GM12878 (cell line): ENCODE measurements at regions not wholly inside any gene's neighbourhood (a gene's known extent, or its start where the extent isn't known, plus 50 kb on each side); places are given as distances from the start of the nearest gene placed in this dataset.

Experiments used
- CHD4 ChIP-seq: fragments of 200-600 bp; sonication (generic); IDR thresholded peaks from 2 replicates; pipeline ENCODE4 v1.6.1; 2016; ENCODE audit warnings: mild to moderate bottlenecking
- ESRRA ChIP-seq: IDR thresholded peaks from 2 replicates; pipeline ENCODE4 v1.6.1; 2012; ENCODE audit warnings: mild to moderate bottlenecking, low read length, improper control_type of control experiment
- FOS ChIP-seq: IDR thresholded peaks from 3 replicates; pipeline ENCODE4 v1.6.1; 2011; ENCODE audit warnings: borderline replicate concordance; ENCODE audit not compliant: insufficient read length; ENCODE audit errors: extremely low read depth
- MTA2 ChIP-seq: fragments of 450-650 bp; IDR thresholded peaks from 2 replicates; pipeline ENCODE4 v1.6.1; 2016; ENCODE audit warnings: low read depth, mild to moderate bottlenecking, moderate library complexity
- NFIC ChIP-seq: IDR thresholded peaks from 2 replicates; pipeline ENCODE4 v1.6.1; 2012; ENCODE audit warnings: low read depth, mild to moderate bottlenecking, inconsistent platforms, low read length, moderate library complexity
- NRF1 ChIP-seq: conservative IDR thresholded peaks from 2 replicates; pipeline ENCODE4 v1.6.1; 2011; ENCODE audit warnings: mild to moderate bottlenecking, low read depth, low read length, improper control_type of control experiment
- RAD51 ChIP-seq: fragments of 450-650 bp; IDR thresholded peaks from 2 replicates; pipeline ENCODE4 v1.6.1; 2016; ENCODE audit warnings: moderate library complexity, mild to moderate bottlenecking, inconsistent platforms
- RFX5 ChIP-seq: IDR thresholded peaks from 2 replicates; pipeline ENCODE4 v1.6.1; 2011; ENCODE audit warnings: low read depth, low read length, improper control_type of control experiment
- SMAD5 ChIP-seq: IDR thresholded peaks from 2 replicates; pipeline ENCODE4 v1.6.1; 2016; ENCODE audit warnings: antibody characterized with exemption, low read depth
- TCF3 ChIP-seq: IDR thresholded peaks from 2 replicates; pipeline ENCODE4 v1.6.1; 2012; ENCODE audit warnings: low read depth, mild to moderate bottlenecking, low read length, borderline replicate concordance; ENCODE audit not compliant: insufficient read depth
- YBX1 ChIP-seq: fragments of 450-650 bp; IDR thresholded peaks from 2 replicates; pipeline ENCODE4 v1.6.1; 2016; ENCODE audit warnings: antibody characterized with exemption
- TF ChIP-seq, protein P1 (sequence below): fragments of 150-350 bp; IDR thresholded peaks from 2 replicates; pipeline ENCODE4 v1.6.1; 2016; ENCODE audit warnings: low read depth, low read length
- TF ChIP-seq, protein P2 (sequence below): IDR thresholded peaks from 2 replicates; pipeline ENCODE4 v1.6.1; 2011; ENCODE audit warnings: borderline replicate concordance, low read depth, mild to moderate bottlenecking, moderate library complexity, mixed read lengths, low read length; ENCODE audit not compliant: insufficient read depth; ENCODE audit errors: extremely low read length
- TF ChIP-seq, protein P3 (sequence below): IDR thresholded peaks from 2 replicates; pipeline ENCODE4 v1.6.1; 2012; ENCODE audit warnings: mild to moderate bottlenecking, low read depth, low read length
- TF ChIP-seq, protein P4 (sequence below): fragments of 450-650 bp; IDR thresholded peaks from 2 replicates; pipeline ENCODE4 v1.6.1; 2017; ENCODE audit warnings: low read depth, mild to moderate bottlenecking, moderate library complexity

DNA sequence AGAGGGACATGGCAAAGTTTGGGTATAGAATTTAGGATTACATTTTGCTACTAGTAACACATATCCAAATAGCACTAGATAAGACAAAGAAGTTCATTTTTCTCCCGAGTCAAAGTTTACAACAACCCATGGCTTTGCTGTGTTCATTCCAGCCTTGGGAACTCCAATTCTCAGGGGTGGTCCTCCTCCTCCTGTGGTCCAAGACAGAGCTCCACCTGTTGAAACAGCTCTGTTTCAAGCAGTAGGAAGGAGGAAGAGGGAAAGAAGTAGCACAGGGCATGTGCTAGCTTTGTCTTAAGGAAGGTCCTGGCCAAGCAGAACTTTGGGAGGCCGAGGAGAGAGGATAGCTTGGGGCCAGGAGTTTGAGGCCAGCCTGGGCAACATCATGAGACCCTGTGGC is 113.8 kb upstream of the SIX2 start (continued):
- TF ChIP-seq, protein P1, sequence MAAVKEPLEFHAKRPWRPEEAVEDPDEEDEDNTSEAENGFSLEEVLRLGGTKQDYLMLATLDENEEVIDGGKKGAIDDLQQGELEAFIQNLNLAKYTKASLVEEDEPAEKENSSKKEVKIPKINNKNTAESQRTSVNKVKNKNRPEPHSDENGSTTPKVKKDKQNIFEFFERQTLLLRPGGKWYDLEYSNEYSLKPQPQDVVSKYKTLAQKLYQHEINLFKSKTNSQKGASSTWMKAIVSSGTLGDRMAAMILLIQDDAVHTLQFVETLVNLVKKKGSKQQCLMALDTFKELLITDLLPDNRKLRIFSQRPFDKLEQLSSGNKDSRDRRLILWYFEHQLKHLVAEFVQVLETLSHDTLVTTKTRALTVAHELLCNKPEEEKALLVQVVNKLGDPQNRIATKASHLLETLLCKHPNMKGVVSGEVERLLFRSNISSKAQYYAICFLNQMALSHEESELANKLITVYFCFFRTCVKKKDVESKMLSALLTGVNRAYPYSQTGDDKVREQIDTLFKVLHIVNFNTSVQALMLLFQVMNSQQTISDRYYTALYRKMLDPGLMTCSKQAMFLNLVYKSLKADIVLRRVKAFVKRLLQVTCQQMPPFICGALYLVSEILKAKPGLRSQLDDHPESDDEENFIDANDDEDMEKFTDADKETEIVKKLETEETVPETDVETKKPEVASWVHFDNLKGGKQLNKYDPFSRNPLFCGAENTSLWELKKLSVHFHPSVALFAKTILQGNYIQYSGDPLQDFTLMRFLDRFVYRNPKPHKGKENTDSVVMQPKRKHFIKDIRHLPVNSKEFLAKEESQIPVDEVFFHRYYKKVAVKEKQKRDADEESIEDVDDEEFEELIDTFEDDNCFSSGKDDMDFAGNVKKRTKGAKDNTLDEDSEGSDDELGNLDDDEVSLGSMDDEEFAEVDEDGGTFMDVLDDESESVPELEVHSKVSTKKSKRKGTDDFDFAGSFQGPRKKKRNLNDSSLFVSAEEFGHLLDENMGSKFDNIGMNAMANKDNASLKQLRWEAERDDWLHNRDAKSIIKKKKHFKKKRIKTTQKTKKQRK = no peak
- TF ChIP-seq, protein P2, sequence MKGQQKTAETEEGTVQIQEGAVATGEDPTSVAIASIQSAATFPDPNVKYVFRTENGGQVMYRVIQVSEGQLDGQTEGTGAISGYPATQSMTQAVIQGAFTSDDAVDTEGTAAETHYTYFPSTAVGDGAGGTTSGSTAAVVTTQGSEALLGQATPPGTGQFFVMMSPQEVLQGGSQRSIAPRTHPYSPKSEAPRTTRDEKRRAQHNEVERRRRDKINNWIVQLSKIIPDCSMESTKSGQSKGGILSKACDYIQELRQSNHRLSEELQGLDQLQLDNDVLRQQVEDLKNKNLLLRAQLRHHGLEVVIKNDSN = no peak
- TF ChIP-seq SMAD5 (no peak), RFX5 (no peak), TCF3 (no peak), NRF1 (no peak), FOS (no peak), MTA2 (no peak), RAD51 (no peak), NFIC (no peak), ESRRA (no peak), CHD4 (no peak), YBX1 (no peak)
- TF ChIP-seq, protein P3, sequence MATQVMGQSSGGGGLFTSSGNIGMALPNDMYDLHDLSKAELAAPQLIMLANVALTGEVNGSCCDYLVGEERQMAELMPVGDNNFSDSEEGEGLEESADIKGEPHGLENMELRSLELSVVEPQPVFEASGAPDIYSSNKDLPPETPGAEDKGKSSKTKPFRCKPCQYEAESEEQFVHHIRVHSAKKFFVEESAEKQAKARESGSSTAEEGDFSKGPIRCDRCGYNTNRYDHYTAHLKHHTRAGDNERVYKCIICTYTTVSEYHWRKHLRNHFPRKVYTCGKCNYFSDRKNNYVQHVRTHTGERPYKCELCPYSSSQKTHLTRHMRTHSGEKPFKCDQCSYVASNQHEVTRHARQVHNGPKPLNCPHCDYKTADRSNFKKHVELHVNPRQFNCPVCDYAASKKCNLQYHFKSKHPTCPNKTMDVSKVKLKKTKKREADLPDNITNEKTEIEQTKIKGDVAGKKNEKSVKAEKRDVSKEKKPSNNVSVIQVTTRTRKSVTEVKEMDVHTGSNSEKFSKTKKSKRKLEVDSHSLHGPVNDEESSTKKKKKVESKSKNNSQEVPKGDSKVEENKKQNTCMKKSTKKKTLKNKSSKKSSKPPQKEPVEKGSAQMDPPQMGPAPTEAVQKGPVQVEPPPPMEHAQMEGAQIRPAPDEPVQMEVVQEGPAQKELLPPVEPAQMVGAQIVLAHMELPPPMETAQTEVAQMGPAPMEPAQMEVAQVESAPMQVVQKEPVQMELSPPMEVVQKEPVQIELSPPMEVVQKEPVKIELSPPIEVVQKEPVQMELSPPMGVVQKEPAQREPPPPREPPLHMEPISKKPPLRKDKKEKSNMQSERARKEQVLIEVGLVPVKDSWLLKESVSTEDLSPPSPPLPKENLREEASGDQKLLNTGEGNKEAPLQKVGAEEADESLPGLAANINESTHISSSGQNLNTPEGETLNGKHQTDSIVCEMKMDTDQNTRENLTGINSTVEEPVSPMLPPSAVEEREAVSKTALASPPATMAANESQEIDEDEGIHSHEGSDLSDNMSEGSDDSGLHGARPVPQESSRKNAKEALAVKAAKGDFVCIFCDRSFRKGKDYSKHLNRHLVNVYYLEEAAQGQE = no peak
- TF ChIP-seq, protein P4, sequence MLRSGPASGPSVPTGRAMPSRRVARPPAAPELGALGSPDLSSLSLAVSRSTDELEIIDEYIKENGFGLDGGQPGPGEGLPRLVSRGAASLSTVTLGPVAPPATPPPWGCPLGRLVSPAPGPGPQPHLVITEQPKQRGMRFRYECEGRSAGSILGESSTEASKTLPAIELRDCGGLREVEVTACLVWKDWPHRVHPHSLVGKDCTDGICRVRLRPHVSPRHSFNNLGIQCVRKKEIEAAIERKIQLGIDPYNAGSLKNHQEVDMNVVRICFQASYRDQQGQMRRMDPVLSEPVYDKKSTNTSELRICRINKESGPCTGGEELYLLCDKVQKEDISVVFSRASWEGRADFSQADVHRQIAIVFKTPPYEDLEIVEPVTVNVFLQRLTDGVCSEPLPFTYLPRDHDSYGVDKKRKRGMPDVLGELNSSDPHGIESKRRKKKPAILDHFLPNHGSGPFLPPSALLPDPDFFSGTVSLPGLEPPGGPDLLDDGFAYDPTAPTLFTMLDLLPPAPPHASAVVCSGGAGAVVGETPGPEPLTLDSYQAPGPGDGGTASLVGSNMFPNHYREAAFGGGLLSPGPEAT = no peak
